ENCODE measurements at regions not wholly inside any gene's neighbourhood (a gene's known extent, or its start where the extent isn't known, plus 50 kb on each side); places are given as distances from the start of the nearest gene placed in this dataset.

DNA sequence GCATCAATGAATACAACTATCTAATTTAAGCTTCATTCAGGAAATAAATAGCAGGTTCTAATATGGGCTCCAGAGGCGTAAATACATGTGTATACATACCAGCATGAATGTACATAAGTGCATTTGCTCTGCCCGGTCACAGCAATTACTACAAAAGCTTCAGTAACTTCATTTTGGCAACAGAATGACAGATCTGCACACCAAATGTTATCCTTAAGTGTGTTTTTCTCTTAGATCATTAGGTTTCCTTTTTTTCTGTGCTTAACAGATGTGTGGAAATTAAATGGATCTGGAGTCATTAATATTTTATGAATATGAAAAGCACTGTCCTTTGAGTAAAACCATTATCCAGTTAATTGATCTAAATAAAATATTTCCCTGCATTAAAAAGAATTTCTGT, 159.0 kb upstream of the MEOX2 start:
- no peak for TF ChIP-seq POLR2A (IDR thresholded peaks at IDR 0.05; ENCODE audit: low read length)
- TF ChIP-seq GATA1 (IDR thresholded peaks at IDR 0.05; ENCODE audit: low read depth, low read length), result no peak
